Stimulated activated CD4-positive, alpha-beta T cell treated with anti-CD3 and anti-CD28 coated beads, Interleukin-15, amount 100 ng/mL, for 1 hour (primary cell): ENCODE measurements at regions not wholly inside any gene's neighbourhood (a gene's known extent, or its start where the extent isn't known, plus 50 kb on each side); places are given as distances from the start of the nearest gene placed in this dataset.
"Not testable (repeated sequence)": the region's sequence is repeated elsewhere in the genome, so short reads cannot be mapped to it uniquely, and the experiment has no call there.

ENCODE experiments used
- DNase-seq, 2 donors: peaks; one replicate each; pipeline ENCODE4 v3.0.0-alpha.2; 2020; ENCODE audit warnings: low read depth in 1 of 2, low spot score in 1 of 2

GRCh38 chr6:133787859-133788505 is 100.9 kb upstream of the TCF21 start:
- DNase-seq: no peak

GRCh38 chr6:133788556-133788955 is 100.4 kb upstream of the TCF21 start:
- no peak for DNase-seq

- DNase-seq: not testable (repeated sequence)
Observed at GRCh38 chr6:133789449-133789848, 99.5 kb upstream of the TCF21 start.

GRCh38 chr6:133790756-133791155 is 98.2 kb upstream of the TCF21 start:
- DNase-seq: not testable (repeated sequence)

GRCh38 chr6:133795051-133795450 is 93.9 kb upstream of the TCF21 start:
- DNase-seq: not testable (repeated sequence)

GRCh38 chr6:133796235-133796634 is 92.7 kb upstream of the TCF21 start:
- DNase-seq: no peak

- no peak for DNase-seq
Observed at GRCh38 chr6:133799043-133799442, 89.9 kb upstream of the TCF21 start.

GRCh38 chr6:133802861-133803260 is 86.1 kb upstream of the TCF21 start:
- DNase-seq: no peak

- no peak for DNase-seq
Observed at GRCh38 chr6:133804265-133804664, 84.6 kb upstream of the TCF21 start.

- no peak for DNase-seq
Observed at GRCh38 chr6:133805876-133806275, 83.0 kb upstream of the TCF21 start.

GRCh38 chr6:133806382-133807140 is 82.4 kb upstream of the TCF21 start:
- no peak for DNase-seq

- no peak for DNase-seq
Observed at GRCh38 chr6:133807501-133807900, 81.4 kb upstream of the TCF21 start.

- no peak for DNase-seq
Observed at GRCh38 chr6:133809406-133809805, 79.5 kb upstream of the TCF21 start.

- no peak for DNase-seq
Observed at GRCh38 chr6:133811557-133811956, 77.4 kb upstream of the TCF21 start.

- not testable (repeated sequence) for DNase-seq
Observed at GRCh38 chr6:133812446-133812845, 76.5 kb upstream of the TCF21 start.

GRCh38 chr6:133814238-133814637 is 74.7 kb upstream of the TCF21 start:
- DNase-seq: no peak

GRCh38 chr6:133814797-133815196 is 74.1 kb upstream of the TCF21 start:
- DNase-seq: no peak

GRCh38 chr6:133815313-133815712 is 73.6 kb upstream of the TCF21 start:
- no peak for DNase-seq

- DNase-seq: no peak
Observed at GRCh38 chr6:133816171-133816570, 72.7 kb upstream of the TCF21 start.

- peak in 1 of 2 donors; percentile 14 for DNase-seq
Observed at GRCh38 chr6:133817460-133818047, 71.4 kb upstream of the TCF21 start.

- no peak for DNase-seq
Observed at GRCh38 chr6:133818320-133818719, 70.6 kb upstream of the TCF21 start.

GRCh38 chr6:133820208-133820607 is 68.7 kb upstream of the TCF21 start:
- DNase-seq: no peak
